ENCODE measurements at regions not wholly inside any gene's neighbourhood (a gene's known extent, or its start where the extent isn't known, plus 50 kb on each side); places are given as distances from the start of the nearest gene placed in this dataset.

DNA sequence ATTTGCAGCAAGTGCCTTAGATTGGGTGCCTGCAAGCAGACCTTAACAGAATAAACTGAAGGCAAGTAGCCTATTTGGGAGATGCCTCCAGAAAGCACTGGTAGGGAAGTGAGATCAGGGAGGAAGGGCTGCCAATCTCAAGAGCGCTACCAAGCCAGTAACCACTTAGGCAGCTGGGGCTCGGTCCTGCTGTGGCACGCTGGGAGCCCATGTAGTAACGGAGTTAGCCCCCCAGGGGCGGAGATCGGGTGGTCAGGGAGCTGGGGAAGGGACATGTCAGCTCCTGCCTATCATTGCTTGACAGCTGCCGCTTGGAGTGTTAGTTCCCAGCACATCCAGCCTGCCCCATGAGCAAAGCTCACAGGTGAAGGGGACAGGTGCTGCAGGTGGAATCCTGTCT lies 127.0 kb downstream of the CEBPB start:
- no peaks in the 10 kb centered on the region for H3K36me3 Mint-ChIP-seq (ENCODE audit: low read depth)

DNA sequence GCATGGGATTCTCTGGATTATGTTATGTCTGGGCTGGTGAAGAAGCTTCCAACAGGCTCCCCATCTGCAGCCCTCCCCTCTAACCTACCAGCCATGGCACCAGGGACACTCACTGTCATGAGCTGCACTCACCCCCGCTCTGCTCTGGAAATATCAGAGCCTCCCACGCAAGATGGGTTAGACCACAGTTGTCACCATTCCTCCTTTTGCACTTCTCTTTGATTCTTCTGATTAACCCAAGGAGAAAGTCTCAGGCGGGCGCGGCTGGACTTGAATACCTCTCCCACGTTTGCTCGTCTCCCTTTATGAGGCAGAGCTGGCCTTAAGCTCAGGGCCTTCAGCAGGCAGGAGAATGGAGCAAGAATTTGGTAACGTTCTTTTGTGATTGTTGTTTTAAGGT lies 128.1 kb downstream of the CEBPB start:
- Mint-ChIP-seq H3K4me1 (no peaks in the 10 kb centered on the region), H3K9me3 (no peaks in the 10 kb centered on the region), H3K4me3 (no peak overlapping the region), H3K27ac (no peak overlapping the region), H3K27me3 (peaks cover 32% of the 10 kb centered on the region), H3K36me3 (ENCODE audit: low read depth) (no peaks in the 10 kb centered on the region)
- ATAC-seq (ENCODE audit: low read depth) (no peak), DNase-seq (no peak)
- intact Hi-C loops (cut with micrococcal nuclease) = no loop called here
- POLR2A ChIA-PET = no interaction called here
- CTCF ChIA-PET = no interaction called here
- TF ChIP-seq, protein P1, sequence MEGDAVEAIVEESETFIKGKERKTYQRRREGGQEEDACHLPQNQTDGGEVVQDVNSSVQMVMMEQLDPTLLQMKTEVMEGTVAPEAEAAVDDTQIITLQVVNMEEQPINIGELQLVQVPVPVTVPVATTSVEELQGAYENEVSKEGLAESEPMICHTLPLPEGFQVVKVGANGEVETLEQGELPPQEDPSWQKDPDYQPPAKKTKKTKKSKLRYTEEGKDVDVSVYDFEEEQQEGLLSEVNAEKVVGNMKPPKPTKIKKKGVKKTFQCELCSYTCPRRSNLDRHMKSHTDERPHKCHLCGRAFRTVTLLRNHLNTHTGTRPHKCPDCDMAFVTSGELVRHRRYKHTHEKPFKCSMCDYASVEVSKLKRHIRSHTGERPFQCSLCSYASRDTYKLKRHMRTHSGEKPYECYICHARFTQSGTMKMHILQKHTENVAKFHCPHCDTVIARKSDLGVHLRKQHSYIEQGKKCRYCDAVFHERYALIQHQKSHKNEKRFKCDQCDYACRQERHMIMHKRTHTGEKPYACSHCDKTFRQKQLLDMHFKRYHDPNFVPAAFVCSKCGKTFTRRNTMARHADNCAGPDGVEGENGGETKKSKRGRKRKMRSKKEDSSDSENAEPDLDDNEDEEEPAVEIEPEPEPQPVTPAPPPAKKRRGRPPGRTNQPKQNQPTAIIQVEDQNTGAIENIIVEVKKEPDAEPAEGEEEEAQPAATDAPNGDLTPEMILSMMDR (IDR thresholded peaks at IDR 0.05) = no peak

More for the DNA sequence above, 127.0 kb downstream of the CEBPB start:
- intact Hi-C loops (cut with micrococcal nuclease) = no loop called here
- TF ChIP-seq, protein P1 (IDR thresholded peaks at IDR 0.05) = no peak
- H3K27me3 Mint-ChIP-seq = peaks cover 32% of the 10 kb centered on the region
- POLR2A ChIA-PET = no interaction called here
- H3K4me1 Mint-ChIP-seq = no peaks in the 10 kb centered on the region
- DNase-seq (no peak), ATAC-seq (ENCODE audit: low read depth) (no peak)
- no peak overlapping the region for H3K4me3 Mint-ChIP-seq
- CTCF ChIA-PET = no interaction called here
- no peak overlapping the region for H3K27ac Mint-ChIP-seq
- H3K9me3 Mint-ChIP-seq = no peaks in the 10 kb centered on the region

DNA sequence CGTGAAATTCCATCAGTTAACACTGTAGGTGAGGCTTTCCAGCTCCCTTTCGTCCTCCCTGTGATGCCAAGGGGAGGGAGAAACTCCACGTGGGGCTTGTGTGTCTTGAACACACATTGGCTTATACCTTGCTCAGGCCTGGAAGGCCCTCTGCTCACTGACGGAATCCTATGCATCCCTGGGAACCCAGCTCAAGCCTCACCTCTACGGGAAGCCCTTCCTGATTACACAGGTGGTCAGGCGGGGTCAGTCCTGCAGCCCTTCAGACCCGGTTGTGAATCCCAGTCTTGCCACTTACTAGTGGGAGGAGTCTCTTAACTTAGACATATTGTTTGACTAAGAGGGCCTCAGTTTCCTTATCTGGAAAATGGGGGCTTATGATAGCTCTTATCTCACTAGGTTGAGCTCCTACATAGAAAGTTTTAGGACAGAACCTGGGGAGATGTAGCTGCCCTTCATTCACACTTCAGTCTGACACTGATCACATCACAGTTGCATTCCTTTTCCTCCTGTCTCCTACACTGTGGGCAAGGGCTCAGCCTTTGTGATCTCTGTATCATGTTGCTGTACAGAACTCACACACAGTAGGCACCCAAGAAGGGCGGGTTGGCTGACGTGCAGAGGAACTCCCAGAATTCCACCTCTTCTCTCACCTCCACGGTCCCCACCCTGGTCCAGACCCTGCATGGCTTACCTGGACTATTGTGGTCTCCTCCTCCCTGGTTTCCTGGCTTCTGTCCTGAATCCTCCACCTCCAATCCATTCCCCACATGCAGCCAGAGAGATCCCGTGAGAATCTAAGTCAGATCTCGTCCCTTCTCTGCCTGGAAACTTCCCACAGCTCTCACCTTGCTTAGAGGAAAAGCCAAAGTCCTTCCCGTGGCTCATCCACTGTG lies 129.6 kb downstream of the CEBPB start:
- CTCF ChIA-PET = no interaction called here
- TF ChIP-seq, protein P1 (IDR thresholded peaks at IDR 0.05) = no peak
- POLR2A ChIA-PET = no interaction called here
- Mint-ChIP-seq H3K27me3 (peaks cover 32% of the 10 kb centered on the region), H3K36me3 (ENCODE audit: low read depth) (no peaks in the 10 kb centered on the region), H3K9me3 (no peaks in the 10 kb centered on the region), H3K4me3 (no peak overlapping the region), H3K4me1 (no peaks in the 10 kb centered on the region), H3K27ac (no peak overlapping the region)
- ATAC-seq (ENCODE audit: low read depth) (no peak), DNase-seq (no peak)
- intact Hi-C loops (cut with micrococcal nuclease) = no loop called here

DNA sequence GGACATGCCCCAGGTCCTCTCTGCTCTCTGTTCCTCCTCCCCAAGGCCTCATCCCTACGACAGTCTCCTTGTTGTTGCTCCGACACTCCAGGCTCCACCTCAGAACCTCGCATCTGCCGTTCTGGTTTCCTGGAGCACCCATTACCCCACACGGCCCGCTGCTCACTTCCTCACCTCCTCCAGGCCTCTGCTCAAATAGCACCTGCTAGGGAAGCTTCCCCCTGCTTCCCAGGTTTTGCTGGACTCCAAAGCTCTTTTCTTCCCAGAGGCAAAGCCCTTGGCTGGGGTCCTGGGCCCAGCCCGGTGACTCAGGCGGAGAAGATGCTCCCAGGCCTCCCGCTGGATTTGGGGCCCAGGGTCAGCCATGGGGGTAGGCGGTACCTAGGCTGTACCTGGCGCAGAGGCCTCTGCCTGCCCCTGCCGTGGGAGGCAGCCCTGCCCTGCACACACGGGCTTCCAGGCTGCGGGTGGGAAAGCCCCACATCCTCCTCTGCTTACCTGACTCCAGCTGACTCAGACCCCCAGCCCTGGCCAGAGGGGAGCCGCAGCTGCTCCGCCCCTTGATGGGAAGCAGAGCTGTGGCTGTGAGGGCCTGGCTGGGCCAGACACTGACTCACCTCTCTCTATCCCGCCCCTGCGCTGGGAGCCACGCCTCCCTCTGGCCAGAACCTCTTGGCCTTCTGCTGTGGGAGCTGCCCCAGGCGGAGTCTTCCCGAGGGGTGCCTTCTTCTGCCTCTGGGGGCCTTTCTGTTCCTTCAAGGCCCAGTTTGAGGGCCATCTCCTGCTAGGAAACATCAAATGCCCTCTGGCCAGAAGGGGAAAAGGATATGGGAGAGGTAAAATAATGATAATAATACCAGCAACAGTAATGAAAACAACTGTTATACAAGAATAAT lies 130.5 kb downstream of the CEBPB start:
- H3K36me3 Mint-ChIP-seq (ENCODE audit: low read depth) = no peaks in the 10 kb centered on the region
- DNase-seq = no peak
- intact Hi-C loops (cut with micrococcal nuclease) = no loop called here
- CTCF ChIA-PET = no interaction called here
- H3K9me3 Mint-ChIP-seq = no peaks in the 10 kb centered on the region
- TF ChIP-seq, protein P1 (IDR thresholded peaks at IDR 0.05) = no peak
- H3K27me3 Mint-ChIP-seq = peaks cover 27% of the 10 kb centered on the region
- POLR2A ChIA-PET = no interaction called here
- no peak overlapping the region for H3K27ac Mint-ChIP-seq
- H3K4me3 Mint-ChIP-seq = no peak overlapping the region
- H3K4me1 Mint-ChIP-seq = no peaks in the 10 kb centered on the region
- no peak for ATAC-seq (ENCODE audit: low read depth)

Measured in activated B cell treated with CpG ODN at 0.5 μM for 24 hours (primary cell).